ENCODE measurements at regions not wholly inside any gene's neighbourhood (a gene's known extent, or its start where the extent isn't known, plus 50 kb on each side); places are given as distances from the start of the nearest gene placed in this dataset.

DNA sequence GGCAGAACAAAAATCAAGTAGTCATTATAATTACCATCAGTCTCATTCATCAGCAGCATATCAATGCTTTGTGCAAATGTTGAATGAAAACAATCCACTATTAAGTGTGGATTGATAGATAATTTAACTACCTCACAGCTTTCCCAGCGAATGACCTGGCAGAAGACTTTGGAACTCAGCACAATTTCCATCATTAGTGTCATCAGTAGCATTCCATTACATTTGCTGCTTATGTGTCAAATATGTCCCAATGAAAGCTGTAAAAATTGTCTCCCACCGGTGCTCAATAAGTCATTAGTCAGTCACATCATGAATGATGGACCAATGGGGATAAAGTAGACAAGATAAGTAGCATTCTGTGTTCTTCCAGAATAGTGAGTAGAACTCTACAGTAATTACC is 1513.5 kb upstream of the PRR20A start:
- no peaks in the 10 kb centered on the region for H3K27me3 ChIP-seq (ENCODE audit: control insufficient read depth, insufficient read depth, low read length)
- no peak overlapping the region for H2AFZ ChIP-seq (ENCODE audit: low read length)
- DNase-seq (ENCODE audit: low read depth in 2 of 2): no peak
- no peak overlapping the region for H3K4me2 ChIP-seq (ENCODE audit: extremely low read depth, insufficient read depth, low read length)
- TF ChIP-seq CTCF (conservative IDR thresholded peaks at IDR 0.05 in 1 of 2, IDR thresholded peaks at IDR 0.05 in 1 of 2; ENCODE audit: low read depth in 1 of 2, low read length in 2 of 2) (no peak), EZH2 (IDR thresholded peaks at IDR 0.05; ENCODE audit: low read length, missing control alignments) (no peak)
- H3K79me2 ChIP-seq (ENCODE audit: control insufficient read depth, insufficient read depth, low read length): no peaks in the 10 kb centered on the region
- H3K4me3 ChIP-seq (replicated peaks in 1 of 4; ENCODE audit: control extremely low read depth in 1 of 4, insufficient read depth in 1 of 4, low read depth in 3 of 4, low read length in 4 of 4): no peak overlapping the region
- no peaks in the 10 kb centered on the region for H3K36me3 ChIP-seq (ENCODE audit: control insufficient read depth, insufficient read depth, low read length)
- no peaks in the 10 kb centered on the region for H3K9me3 ChIP-seq (ENCODE audit: control insufficient read depth, insufficient read depth, low read depth, low read length)
- no peaks in the 10 kb centered on the region for H4K20me1 ChIP-seq (ENCODE audit: control insufficient read depth, extremely low read depth, insufficient read depth, low read length)
- no peaks in the 10 kb centered on the region for H3K4me1 ChIP-seq (ENCODE audit: control insufficient read depth, extremely low read depth, insufficient read depth, low read length)
- no peak overlapping the region for H3K9ac ChIP-seq (ENCODE audit: insufficient read depth, low read length)
- H3K27ac ChIP-seq (ENCODE audit: insufficient read depth, low read length): no peak overlapping the region

GRCh38 chr13:55632402-55632801 is 1508.3 kb upstream of the PRR20A start:
- Histone ChIP-seq H3K9me3 (ENCODE audit: control insufficient read depth, insufficient read depth, low read depth, low read length) (no peaks in the 10 kb centered on the region), H3K9ac (ENCODE audit: insufficient read depth, low read length) (no peak overlapping the region)
- DNase-seq (ENCODE audit: low read depth in 2 of 2): no peak

GRCh38 chr13:55649485-55649884 is 1491.2 kb upstream of the PRR20A start:
- TF ChIP-seq CTCF (conservative IDR thresholded peaks at IDR 0.05 in 1 of 2, IDR thresholded peaks at IDR 0.05 in 1 of 2; ENCODE audit: low read depth in 1 of 2, low read length in 2 of 2) (no peak), EZH2 (IDR thresholded peaks at IDR 0.05; ENCODE audit: low read length, missing control alignments) (no peak)
- H3K9me3 ChIP-seq (ENCODE audit: control insufficient read depth, insufficient read depth, low read depth, low read length): no peaks in the 10 kb centered on the region
- no peaks in the 10 kb centered on the region for H3K36me3 ChIP-seq (ENCODE audit: control insufficient read depth, insufficient read depth, low read length)
- no peaks in the 10 kb centered on the region for H3K79me2 ChIP-seq (ENCODE audit: control insufficient read depth, insufficient read depth, low read length)
- H3K27me3 ChIP-seq (ENCODE audit: control insufficient read depth, insufficient read depth, low read length): no peaks in the 10 kb centered on the region
- H2AFZ ChIP-seq (ENCODE audit: low read length): no peak overlapping the region
- H4K20me1 ChIP-seq (ENCODE audit: control insufficient read depth, extremely low read depth, insufficient read depth, low read length): no peaks in the 10 kb centered on the region
- H3K4me3 ChIP-seq (replicated peaks in 1 of 4; ENCODE audit: control extremely low read depth in 1 of 4, insufficient read depth in 1 of 4, low read depth in 3 of 4, low read length in 4 of 4): no peak overlapping the region
- no peak for DNase-seq (ENCODE audit: low read depth in 2 of 2)
- no peaks in the 10 kb centered on the region for H3K4me1 ChIP-seq (ENCODE audit: control insufficient read depth, extremely low read depth, insufficient read depth, low read length)
- no peak overlapping the region for H3K9ac ChIP-seq (ENCODE audit: insufficient read depth, low read length)
- no peak overlapping the region for H3K4me2 ChIP-seq (ENCODE audit: extremely low read depth, insufficient read depth, low read length)
- H3K27ac ChIP-seq (ENCODE audit: insufficient read depth, low read length): no peak overlapping the region

More at GRCh38 chr13:55632402-55632801, 1508.3 kb upstream of the PRR20A start:
- H3K4me2 ChIP-seq (ENCODE audit: extremely low read depth, insufficient read depth, low read length): no peak overlapping the region
- no peaks in the 10 kb centered on the region for H3K79me2 ChIP-seq (ENCODE audit: control insufficient read depth, insufficient read depth, low read length)
- no peaks in the 10 kb centered on the region for H3K4me1 ChIP-seq (ENCODE audit: control insufficient read depth, extremely low read depth, insufficient read depth, low read length)
- no peak for TF ChIP-seq EZH2 (IDR thresholded peaks at IDR 0.05; ENCODE audit: low read length, missing control alignments)
- TF ChIP-seq CTCF (conservative IDR thresholded peaks at IDR 0.05 in 1 of 2, IDR thresholded peaks at IDR 0.05 in 1 of 2; ENCODE audit: low read depth in 1 of 2, low read length in 2 of 2): no peak
- no peak overlapping the region for H2AFZ ChIP-seq (ENCODE audit: low read length)
- no peak overlapping the region for H3K4me3 ChIP-seq (replicated peaks in 1 of 4; ENCODE audit: control extremely low read depth in 1 of 4, insufficient read depth in 1 of 4, low read depth in 3 of 4, low read length in 4 of 4)
- H3K27me3 ChIP-seq (ENCODE audit: control insufficient read depth, insufficient read depth, low read length): no peaks in the 10 kb centered on the region
- no peak overlapping the region for H3K27ac ChIP-seq (ENCODE audit: insufficient read depth, low read length)
- H4K20me1 ChIP-seq (ENCODE audit: control insufficient read depth, extremely low read depth, insufficient read depth, low read length): no peaks in the 10 kb centered on the region
- no peaks in the 10 kb centered on the region for H3K36me3 ChIP-seq (ENCODE audit: control insufficient read depth, insufficient read depth, low read length)
